ENCODE measurements at regions not wholly inside any gene's neighbourhood (a gene's known extent, or its start where the extent isn't known, plus 50 kb on each side); places are given as distances from the start of the nearest gene placed in this dataset.

DNA sequence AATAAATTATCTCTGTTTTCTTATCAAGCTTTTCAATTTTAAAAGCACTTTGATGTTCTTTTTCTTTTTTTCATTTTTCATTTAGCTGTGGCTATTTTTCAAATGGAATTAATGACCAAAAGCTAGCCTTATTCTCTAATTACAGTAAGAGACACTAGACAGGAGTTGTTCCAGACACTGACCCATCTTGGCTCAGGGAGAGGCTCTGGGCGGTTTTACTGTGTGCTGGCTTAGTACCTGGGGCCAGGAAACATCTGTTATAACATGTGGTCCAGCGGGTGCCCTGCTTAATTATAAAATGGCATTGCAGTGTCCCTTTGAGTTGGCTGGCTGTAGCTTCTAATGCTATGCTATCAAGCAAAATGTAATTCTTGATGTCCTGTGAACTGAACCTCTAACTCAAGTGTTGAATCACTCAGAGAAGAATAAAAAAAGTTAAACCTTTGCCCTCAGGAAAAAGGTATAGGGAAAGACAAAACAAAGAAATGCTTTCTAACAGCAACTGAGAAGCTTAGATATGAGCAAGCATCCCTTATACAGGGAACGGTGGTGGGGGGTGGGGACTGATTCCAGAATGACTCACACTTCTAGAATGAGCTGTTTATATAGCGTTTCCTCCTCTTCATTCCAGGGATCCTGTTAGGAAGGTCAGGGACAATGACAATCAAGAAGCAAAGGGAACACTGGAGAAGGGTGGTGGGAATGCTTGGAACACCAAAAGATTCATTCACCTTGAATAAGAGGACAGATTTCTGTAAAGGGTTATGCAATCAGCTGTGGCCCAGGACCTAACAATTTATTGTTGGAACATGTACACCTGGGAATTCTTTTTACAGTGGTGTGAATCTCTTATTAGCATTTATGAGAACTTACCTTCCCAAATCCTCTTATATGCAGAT lies 58.7 kb upstream of the NFIB start:
- no peak for DNase-seq (ENCODE audit: low spot score in 2 of 2)
- TF ChIP-seq POLR2A (IDR thresholded peaks at IDR 0.05) (no peak), CTCF (IDR thresholded peaks at IDR 0.05) (no peak)
- intact Hi-C loops (cut with DNase I; ENCODE audit: low total_unique reads): no loop called here
- 9 to 12% methylated on average over 4 of the region's 4 CpGs for WGBS, 2 donors
- no peak overlapping the region for H3K4me3 ChIP-seq (ENCODE audit: low read depth, poor library complexity, severe bottlenecking)

DNA sequence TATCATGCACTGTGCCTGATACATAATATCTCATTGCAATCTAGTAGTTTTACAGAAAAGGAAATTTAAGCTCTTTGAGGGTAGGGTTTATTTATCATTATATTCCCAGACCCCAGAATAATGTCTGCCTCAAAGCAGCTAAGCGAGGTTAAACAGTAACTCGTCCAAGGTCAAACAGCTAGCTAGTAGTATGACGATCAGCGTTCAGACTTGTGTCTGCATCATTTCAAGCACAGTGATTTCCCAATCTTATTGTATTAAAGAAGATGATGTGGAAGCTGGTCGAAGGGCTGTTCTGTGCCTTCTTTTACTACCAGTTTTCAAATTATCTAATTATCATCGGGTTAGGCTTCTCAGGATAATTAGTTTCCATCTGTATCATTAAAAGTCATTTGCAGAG lies 55.1 kb upstream of the NFIB start:
- no peak for TF ChIP-seq POLR2A (IDR thresholded peaks at IDR 0.05)
- TF ChIP-seq CTCF (IDR thresholded peaks at IDR 0.05): no peak
- intact Hi-C loops (cut with DNase I; ENCODE audit: low total_unique reads): no loop called here
- DNase-seq (ENCODE audit: low spot score in 2 of 2): no peak
- WGBS, 2 donors: 96 to 97% methylated on average over 6 of the region's 6 CpGs
- H3K4me3 ChIP-seq (ENCODE audit: low read depth, poor library complexity, severe bottlenecking): no peak overlapping the region

DNA sequence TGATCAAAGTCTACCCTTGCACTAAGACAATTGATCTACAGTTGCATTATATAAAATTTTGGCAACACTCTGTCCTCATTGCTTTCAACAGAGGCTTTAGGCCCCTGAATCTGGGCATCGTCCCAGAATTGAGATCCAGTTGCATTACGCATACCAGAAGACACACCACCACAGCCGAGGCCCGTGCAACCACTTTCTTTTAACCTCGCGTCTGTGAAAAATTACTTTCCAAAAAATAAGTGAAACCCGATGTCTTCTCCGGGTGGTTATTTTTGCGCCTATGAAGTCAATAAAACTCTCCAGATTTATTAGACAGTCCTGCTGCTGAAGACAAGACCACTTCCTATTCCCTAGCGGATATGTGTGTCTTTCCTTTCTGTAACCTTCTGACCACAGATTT lies 52.1 kb upstream of the NFIB start:
- intact Hi-C loops (cut with DNase I; ENCODE audit: low total_unique reads): no loop called here
- TF ChIP-seq POLR2A (IDR thresholded peaks at IDR 0.05) (no peak), CTCF (IDR thresholded peaks at IDR 0.05) (no peak)
- DNase-seq (ENCODE audit: low spot score in 2 of 2): no peak
- WGBS, 2 donors: 36 to 46% methylated on average over 10 of the region's 10 CpGs
- no peak overlapping the region for H3K4me3 ChIP-seq (ENCODE audit: low read depth, poor library complexity, severe bottlenecking)

GRCh38 chr9:14365670-14366069 lies 51.7 kb upstream of the NFIB start:
- WGBS, 2 donors: 42 to 63% methylated on average over 3 of the region's 3 CpGs
- intact Hi-C loops (cut with DNase I; ENCODE audit: low total_unique reads): no loop called here
- no peak overlapping the region for H3K4me3 ChIP-seq (ENCODE audit: low read depth, poor library complexity, severe bottlenecking)
- no peak for TF ChIP-seq POLR2A (IDR thresholded peaks at IDR 0.05)
- TF ChIP-seq CTCF (IDR thresholded peaks at IDR 0.05): no peak
- DNase-seq (ENCODE audit: low spot score in 2 of 2): no peak

All from lower leg skin (tissue), 4 donors.